Upper lobe of left lung (tissue), 4 donors: ENCODE measurements at regions not wholly inside any gene's neighbourhood (a gene's known extent, or its start where the extent isn't known, plus 50 kb on each side); places are given as distances from the start of the nearest gene placed in this dataset.

Experiments used
- EP300 ChIP-seq, 4 donors: sonication (generic); formaldehyde crosslinking; IDR thresholded peaks; one replicate each; pipeline ENCODE4 v1.5.1; 2017; ENCODE audit warnings: antibody characterized with exemption in 4 of 4, control low read depth in 2 of 4
- POLR2A ChIP-seq, 4 donors: fragments of 450-650 bp; IDR thresholded peaks; one replicate each; pipeline ENCODE4 v1.5.1; 2016 to 2017; ENCODE audit warnings: antibody characterized with exemption in 4 of 4, mild to moderate bottlenecking in 2 of 4
- TF ChIP-seq, protein P1 (sequence below), 6 experiments: fragments of 450-650 bp in 4 of 6; fragments of 200-600 bp in 2 of 6; sonication (generic) in 2 of 6; IDR thresholded peaks; one replicate each; pipeline ENCODE4 v1.5.1; 2016 to 2019; ENCODE audit warnings: antibody characterized with exemption in 6 of 6

DNA sequence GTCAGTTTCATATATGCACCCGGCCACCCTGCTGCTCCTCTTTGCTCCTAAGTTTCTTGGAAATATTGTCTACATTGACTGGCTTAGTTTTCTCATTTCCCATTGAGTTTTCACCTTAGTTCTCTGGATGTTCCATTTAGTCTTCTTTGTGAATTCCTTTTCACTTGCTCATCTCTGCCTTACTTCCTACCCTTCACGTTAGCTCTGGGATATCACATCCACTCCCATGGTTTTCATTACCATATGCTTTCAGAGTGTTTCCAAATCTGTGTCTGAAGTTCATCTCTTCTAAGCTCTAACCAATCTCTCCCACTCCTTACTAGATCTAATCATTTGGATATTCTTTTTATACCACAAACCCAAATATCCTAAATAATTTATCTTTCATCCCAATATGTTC lies 226.4 kb downstream of the FAM76B start:
- TF ChIP-seq, protein P1, sequence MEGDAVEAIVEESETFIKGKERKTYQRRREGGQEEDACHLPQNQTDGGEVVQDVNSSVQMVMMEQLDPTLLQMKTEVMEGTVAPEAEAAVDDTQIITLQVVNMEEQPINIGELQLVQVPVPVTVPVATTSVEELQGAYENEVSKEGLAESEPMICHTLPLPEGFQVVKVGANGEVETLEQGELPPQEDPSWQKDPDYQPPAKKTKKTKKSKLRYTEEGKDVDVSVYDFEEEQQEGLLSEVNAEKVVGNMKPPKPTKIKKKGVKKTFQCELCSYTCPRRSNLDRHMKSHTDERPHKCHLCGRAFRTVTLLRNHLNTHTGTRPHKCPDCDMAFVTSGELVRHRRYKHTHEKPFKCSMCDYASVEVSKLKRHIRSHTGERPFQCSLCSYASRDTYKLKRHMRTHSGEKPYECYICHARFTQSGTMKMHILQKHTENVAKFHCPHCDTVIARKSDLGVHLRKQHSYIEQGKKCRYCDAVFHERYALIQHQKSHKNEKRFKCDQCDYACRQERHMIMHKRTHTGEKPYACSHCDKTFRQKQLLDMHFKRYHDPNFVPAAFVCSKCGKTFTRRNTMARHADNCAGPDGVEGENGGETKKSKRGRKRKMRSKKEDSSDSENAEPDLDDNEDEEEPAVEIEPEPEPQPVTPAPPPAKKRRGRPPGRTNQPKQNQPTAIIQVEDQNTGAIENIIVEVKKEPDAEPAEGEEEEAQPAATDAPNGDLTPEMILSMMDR (IDR thresholded peaks at IDR 0.05): no peak
- TF ChIP-seq POLR2A (IDR thresholded peaks at IDR 0.05) (no peak), EP300 (IDR thresholded peaks at IDR 0.05) (no peak)
